ENCODE measurements at regions not wholly inside any gene's neighbourhood (a gene's known extent, or its start where the extent isn't known, plus 50 kb on each side); places are given as distances from the start of the nearest gene placed in this dataset.

DNA sequence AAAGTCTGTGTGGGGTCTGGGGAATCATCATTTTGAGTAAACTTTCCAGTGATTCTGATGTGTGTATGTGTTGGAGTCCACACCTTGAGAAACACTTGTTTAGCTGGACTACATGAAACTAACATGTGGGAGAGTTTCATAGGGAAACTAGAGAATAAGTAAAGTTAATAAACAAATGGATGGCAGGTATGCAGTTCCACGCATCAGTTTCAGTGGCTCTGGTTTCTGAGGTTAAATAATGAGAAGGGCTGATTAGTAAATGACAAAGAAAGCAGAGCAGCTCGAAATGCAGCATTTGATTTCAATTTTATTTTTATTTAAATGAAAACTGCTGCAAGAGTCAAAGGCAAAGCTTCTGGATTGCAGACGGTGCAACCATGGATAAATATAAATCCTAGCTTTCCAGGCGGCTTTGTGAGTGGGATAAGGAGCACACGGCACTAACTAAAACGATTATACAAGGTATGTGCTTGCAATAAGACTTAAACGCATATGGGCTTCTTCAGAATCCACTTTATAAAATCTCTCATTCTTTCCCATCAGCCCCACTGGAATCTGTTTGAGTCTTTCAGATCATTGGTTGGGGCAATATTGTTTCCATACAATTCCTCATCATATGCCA is 310.7 kb downstream of the PLPP3 start:
- Mint-ChIP-seq H3K27ac (no peak overlapping the region), H3K27me3 (ENCODE audit: insufficient read depth, low read depth) (peaks cover 6% of the 10 kb centered on the region)
- H3K4me2 ChIP-seq, result no peak overlapping the region

DNA sequence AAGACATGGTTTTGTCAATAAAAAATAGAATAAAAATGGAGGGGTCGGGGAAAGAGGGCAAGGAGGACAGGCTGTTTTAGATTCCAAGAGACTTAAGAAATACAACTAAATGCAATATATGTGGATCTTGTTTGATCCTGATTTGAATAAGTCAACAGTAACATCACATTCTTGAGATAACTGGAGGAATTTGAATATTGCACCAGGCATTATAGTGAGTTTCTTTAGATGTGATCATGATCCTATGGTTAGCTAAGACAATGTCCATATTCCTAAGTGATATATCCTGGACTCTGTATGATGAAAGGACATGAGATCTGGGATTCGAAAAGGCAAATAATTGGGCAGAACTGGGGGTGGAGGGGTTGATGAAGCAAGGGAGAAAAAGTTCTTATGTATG is 311.8 kb downstream of the PLPP3 start:
- Histone ChIP-seq H3K4me1 (no peaks in the 10 kb centered on the region), H3K36me3 (no peaks in the 10 kb centered on the region), H3K4me3 (no peak overlapping the region), H3K9ac (no peak overlapping the region), H4K20me1 (ENCODE audit: low read depth) (no peaks in the 10 kb centered on the region), H3K9me3 (ENCODE audit: low read depth) (no peaks in the 10 kb centered on the region), H3K27me3 (no peaks in the 10 kb centered on the region), H2AFZ (replicated peaks) (no peak overlapping the region), H3K4me2 (no peak overlapping the region), H3K27ac (no peak overlapping the region), H3K79me2 (ENCODE audit: low read depth) (no peaks in the 10 kb centered on the region), H3F3A (ENCODE audit: low read depth) (no peaks in the 10 kb centered on the region)
- no peaks in the 10 kb centered on the region for H3K4me1 Mint-ChIP-seq
- TF ChIP-seq EZH2 (IDR thresholded peaks at IDR 0.05), result no peak
- no peak for TF ChIP-seq EZH2phosphoT487 (IDR thresholded peaks at IDR 0.05)
- TF ChIP-seq, protein P1, sequence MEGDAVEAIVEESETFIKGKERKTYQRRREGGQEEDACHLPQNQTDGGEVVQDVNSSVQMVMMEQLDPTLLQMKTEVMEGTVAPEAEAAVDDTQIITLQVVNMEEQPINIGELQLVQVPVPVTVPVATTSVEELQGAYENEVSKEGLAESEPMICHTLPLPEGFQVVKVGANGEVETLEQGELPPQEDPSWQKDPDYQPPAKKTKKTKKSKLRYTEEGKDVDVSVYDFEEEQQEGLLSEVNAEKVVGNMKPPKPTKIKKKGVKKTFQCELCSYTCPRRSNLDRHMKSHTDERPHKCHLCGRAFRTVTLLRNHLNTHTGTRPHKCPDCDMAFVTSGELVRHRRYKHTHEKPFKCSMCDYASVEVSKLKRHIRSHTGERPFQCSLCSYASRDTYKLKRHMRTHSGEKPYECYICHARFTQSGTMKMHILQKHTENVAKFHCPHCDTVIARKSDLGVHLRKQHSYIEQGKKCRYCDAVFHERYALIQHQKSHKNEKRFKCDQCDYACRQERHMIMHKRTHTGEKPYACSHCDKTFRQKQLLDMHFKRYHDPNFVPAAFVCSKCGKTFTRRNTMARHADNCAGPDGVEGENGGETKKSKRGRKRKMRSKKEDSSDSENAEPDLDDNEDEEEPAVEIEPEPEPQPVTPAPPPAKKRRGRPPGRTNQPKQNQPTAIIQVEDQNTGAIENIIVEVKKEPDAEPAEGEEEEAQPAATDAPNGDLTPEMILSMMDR (IDR thresholded peaks at IDR 0.05), result no peak
- H3K4me3 Mint-ChIP-seq, result no peak overlapping the region
- peaks cover 3% of the 10 kb centered on the region for H3K9me3 Mint-ChIP-seq
- H3K36me3 Mint-ChIP-seq, result no peaks in the 10 kb centered on the region
- no peak overlapping the region for H3K27ac Mint-ChIP-seq
- DNase-seq (ENCODE audit: low spot score), result no peak
- peaks cover 2% of the 10 kb centered on the region for H3K27me3 Mint-ChIP-seq (ENCODE audit: insufficient read depth, low read depth)

More for the DNA sequence above, 310.7 kb downstream of the PLPP3 start:
- no peaks in the 10 kb centered on the region for H3K79me2 ChIP-seq (ENCODE audit: low read depth)
- H3F3A ChIP-seq (ENCODE audit: low read depth), result no peaks in the 10 kb centered on the region
- H3K9ac ChIP-seq, result no peak overlapping the region
- Mint-ChIP-seq H3K9me3 (peaks cover 7% of the 10 kb centered on the region), H3K4me3 (no peak overlapping the region), H3K36me3 (no peaks in the 10 kb centered on the region), H3K4me1 (no peaks in the 10 kb centered on the region)
- no peaks in the 10 kb centered on the region for H3K4me1 ChIP-seq
- TF ChIP-seq EZH2 (IDR thresholded peaks at IDR 0.05) (no peak), EZH2phosphoT487 (IDR thresholded peaks at IDR 0.05) (no peak)
- TF ChIP-seq, protein P1 (IDR thresholded peaks at IDR 0.05), result no peak
- H3K27ac ChIP-seq, result no peak overlapping the region
- no peaks in the 10 kb centered on the region for H4K20me1 ChIP-seq (ENCODE audit: low read depth)
- no peak overlapping the region for H3K4me3 ChIP-seq
- no peak overlapping the region for H2AFZ ChIP-seq (replicated peaks)
- H3K36me3 ChIP-seq, result no peaks in the 10 kb centered on the region
- no peaks in the 10 kb centered on the region for H3K9me3 ChIP-seq (ENCODE audit: low read depth)
- no peak for DNase-seq (ENCODE audit: low spot score)
- H3K27me3 ChIP-seq, result no peaks in the 10 kb centered on the region

DNA sequence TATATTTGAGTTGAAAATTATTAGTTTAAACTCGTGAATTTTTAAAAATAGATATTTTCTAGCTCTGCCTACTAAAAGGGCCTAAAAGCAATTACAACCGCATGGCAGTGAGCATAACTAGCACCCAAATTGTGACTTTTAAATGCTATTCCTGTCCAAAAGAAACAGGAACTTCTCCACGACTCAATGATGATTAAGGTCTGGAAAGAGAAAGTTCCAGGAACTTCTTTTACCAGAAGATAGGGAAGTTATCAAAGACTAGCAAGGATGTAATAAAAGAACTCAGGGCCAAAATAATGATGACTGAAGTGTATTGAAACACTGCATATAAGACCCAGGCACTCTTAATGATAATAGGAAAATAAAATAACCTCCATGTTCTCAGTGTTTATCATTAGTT is 313.0 kb downstream of the PLPP3 start:
- no peak overlapping the region for H3K27ac ChIP-seq
- no peak overlapping the region for H3K4me3 ChIP-seq
- peaks cover 5% of the 10 kb centered on the region for H3K27me3 Mint-ChIP-seq (ENCODE audit: insufficient read depth, low read depth)
- no peaks in the 10 kb centered on the region for H3K79me2 ChIP-seq (ENCODE audit: low read depth)
- H3K27me3 ChIP-seq, result no peaks in the 10 kb centered on the region
- no peaks in the 10 kb centered on the region for H3K9me3 Mint-ChIP-seq
- H3K9me3 ChIP-seq (ENCODE audit: low read depth), result no peaks in the 10 kb centered on the region
- no peak for DNase-seq (ENCODE audit: low spot score)
- H3K9ac ChIP-seq, result no peak overlapping the region
- H3K4me3 Mint-ChIP-seq, result no peak overlapping the region
- no peaks in the 10 kb centered on the region for H3K4me1 ChIP-seq
- H3K27ac Mint-ChIP-seq, result no peak overlapping the region
- H4K20me1 ChIP-seq (ENCODE audit: low read depth), result no peaks in the 10 kb centered on the region
- no peaks in the 10 kb centered on the region for H3F3A ChIP-seq (ENCODE audit: low read depth)
- H3K36me3 Mint-ChIP-seq, result no peaks in the 10 kb centered on the region
- H3K4me1 Mint-ChIP-seq, result no peaks in the 10 kb centered on the region
- H2AFZ ChIP-seq (replicated peaks), result no peak overlapping the region
- no peak overlapping the region for H3K4me2 ChIP-seq
- TF ChIP-seq, protein P1 (IDR thresholded peaks at IDR 0.05), result no peak
- TF ChIP-seq EZH2phosphoT487 (IDR thresholded peaks at IDR 0.05) (no peak), EZH2 (IDR thresholded peaks at IDR 0.05) (no peak)
- H3K36me3 ChIP-seq, result no peaks in the 10 kb centered on the region

Data from neural progenitor cell (in vitro differentiated cells).